AG08395 (cell line): ENCODE measurements at regions not wholly inside any gene's neighbourhood (a gene's known extent, or its start where the extent isn't known, plus 50 kb on each side); places are given as distances from the start of the nearest gene placed in this dataset.
"Not testable (repeated sequence)": the region's sequence is repeated elsewhere in the genome, so short reads cannot be mapped to it uniquely, and the experiment has no call there.

Experiments used
- DNase-seq: peaks from one replicate; pipeline ENCODE4 v3.0.0; 2012; ENCODE audit warnings: mixed read lengths, low spot score

DNA sequence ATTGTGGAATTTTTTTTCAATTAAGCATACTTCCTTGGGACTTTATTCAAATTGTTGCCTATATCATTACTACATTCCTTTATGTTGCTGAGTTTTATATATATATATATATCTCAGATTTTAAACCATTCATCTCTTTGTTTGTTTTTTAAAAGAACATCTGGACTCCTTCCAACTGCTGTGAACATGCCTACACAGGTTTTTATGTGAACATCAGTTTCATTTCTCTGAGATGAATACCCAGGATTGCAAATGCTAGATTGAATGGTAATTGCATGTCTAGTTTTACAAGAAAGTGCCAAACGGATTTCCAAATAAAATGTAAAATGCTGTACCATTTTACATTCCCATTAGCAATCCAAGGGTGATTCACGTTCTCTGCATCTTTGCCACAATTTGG, 1289.3 kb downstream of the HACE1 start:
- no peak for DNase-seq

DNA sequence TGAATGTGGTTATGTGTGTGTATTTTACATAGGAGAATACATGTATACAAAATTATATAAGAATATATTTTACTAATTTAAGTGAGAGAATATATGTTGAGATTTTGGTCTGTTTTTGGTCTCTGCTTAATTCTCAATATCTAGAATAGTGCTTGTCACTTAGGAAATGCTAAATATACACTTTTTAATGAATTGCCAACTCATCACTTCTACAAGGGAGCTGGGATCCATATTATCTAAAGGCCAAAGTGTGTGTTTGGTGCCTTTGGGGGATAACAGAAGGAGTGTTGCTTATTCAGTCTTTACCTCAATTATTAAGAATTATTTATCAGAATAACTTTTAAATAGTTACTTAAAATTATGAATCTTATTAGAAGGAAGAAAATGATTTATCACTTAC, 1304.8 kb downstream of the HACE1 start:
- DNase-seq = no peak

DNA sequence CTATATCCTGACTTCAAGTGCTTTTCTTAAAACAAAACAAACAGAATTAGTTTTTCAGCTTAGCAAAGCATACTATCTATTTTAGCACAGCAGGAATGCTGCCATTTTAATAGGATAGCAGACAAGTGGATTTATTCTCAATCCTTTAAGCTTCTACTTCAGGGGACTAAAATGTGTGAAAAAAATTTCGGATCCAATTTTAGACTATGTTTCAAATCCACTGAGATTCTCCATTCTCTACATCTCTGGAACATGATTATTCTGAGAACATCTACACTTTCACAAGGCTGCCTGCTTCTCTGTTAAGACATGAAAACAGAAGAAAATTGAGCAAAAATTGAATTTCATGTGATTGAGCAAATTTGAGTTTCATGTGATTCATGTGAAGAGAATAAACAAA, 1321.3 kb downstream of the HACE1 start:
- DNase-seq = no peak

DNA sequence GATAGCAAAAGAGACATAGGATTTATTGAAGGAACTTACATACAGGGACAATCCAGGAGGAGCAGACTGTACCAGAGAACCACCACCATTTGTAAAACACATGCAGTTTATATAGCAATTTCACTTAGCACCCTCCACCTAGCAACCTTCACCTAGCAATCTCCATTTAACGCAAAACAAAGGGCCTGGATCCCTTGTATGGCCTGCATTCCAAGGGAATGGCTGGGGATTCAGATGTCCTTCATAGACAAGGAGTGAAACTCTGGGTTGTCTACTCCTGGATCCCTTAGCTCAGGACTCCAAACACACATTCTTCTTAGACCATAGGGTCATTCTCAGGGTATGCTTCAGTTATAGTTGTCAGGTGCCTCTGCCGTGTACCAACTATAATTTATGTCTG, 1324.9 kb downstream of the HACE1 start:
- no peak for DNase-seq

DNA sequence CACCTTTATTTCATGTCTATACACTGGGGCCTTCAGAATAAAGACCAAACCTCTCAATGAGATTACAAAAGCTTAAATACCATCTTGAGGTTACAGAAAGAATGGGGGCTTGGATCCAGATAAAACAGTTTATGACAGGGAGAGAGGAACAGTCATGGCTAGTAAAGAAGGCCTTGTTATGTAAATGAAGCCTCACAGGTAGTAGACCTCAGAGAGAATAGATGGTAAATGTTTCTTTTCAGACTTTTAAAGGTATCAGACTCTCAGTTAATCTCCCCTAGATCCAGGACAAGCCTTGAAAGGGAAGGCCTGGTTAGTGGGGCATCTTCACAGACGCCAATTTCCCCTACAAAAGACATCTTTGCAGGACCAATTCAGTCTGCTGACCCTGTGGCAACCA, 1325.6 kb downstream of the HACE1 start:
- no peak for DNase-seq

DNA sequence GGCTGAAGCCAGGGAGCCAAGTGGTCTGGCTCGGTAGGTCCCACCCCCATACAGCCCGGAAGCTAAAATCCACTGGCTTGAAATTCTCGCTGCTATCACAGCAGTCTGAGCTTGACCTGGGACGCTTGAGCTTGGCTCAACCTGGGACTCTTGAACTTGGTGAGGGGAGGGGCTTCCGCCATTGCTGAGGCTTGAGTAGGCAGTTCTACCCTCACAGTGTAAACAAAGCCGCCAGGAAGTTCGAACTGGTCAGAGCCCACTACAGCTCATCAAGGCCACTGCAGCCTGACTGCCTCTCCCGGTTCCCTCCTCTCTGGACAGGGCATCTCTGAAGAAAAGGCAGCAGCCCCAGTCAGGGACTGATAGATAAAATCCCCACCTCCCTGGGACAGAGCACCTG, 1337.7 kb downstream of the HACE1 start:
- no peak for DNase-seq

DNA sequence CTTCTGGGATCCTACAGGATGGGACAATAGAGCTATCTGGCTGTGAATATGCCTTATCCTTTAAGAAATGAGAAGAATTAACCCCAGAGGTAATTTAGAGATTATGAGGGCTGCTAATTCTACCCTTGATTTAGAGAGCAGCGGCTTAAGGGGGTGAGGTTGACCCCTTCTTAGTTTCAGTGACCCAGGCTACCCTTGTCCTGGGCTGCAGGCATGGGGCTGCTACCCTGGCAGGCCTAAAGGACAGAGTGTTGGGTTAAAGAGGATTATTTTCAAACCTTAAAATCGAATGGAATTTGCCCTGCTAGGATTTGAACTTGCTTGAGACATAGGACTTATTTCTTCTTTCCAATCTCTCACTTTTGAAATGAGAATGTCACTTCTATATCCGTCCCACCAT, 1343.4 kb downstream of the HACE1 start:
- DNase-seq = no peak

DNA sequence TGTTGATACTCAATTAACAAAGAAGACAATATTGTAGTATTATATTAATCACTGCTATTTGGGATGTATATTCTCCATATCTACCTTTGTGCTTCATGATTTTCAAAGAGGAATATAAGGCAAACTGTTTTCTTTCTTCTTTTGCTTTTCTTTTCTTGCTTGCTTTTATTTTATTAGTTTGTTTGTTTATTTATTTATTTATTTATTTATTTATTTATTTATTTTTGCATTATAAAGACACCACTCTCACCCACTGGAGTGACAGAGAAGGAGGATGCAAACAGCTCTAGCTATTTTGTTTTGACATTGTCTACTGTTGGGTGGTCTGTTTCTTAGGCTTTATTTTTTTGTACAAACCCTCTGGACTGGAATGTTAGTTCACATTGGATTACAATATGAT, 1352.7 kb downstream of the HACE1 start:
- no peak for DNase-seq

DNA sequence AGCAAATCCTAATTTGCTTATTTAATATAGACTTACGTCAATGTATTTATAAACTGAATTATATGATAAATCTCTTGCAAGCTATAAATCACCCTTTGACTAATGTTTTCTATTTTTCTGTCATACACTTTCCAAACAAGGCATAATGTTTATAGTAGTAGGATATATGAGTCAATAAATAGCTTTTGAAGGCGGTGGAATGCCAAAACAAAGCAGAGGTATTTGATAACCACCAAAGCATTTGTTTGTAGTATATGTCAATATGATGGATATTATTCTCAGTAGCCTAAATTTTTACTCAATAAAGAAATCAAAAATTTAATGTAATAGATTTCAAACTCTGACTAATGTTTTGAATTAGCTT, 1354.6 kb downstream of the HACE1 start:
- DNase-seq = no peak

DNA sequence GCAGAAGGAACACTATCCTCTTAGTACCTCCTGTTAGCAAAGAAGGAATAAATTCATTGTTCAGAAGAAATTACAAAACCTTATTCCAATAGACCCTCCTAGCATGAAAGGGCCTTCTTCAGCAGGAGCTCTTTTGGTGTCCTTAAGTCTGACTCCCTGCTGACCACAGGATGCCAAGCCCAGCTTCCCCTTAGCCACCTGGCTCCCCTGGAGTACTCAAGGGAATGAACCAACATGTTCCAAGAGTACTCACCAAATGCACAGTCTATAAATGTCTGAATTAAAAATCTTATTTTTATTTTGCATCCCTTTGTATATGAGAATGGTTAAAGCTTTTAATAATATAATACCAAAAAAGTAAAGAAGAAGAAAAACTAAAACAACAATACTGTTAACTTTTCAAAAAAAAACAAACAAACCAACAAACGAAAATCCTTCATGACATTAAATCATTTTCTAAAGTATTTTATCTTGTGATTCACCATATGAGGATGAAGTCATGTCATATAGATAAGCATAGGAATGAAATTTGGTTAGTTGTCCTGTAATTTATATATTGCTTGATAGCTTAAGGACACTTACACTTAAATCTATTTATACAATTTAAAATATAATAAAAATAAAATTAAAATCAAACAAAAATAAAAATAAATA, 1355.1 kb downstream of the HACE1 start:
- no peak for DNase-seq

DNA sequence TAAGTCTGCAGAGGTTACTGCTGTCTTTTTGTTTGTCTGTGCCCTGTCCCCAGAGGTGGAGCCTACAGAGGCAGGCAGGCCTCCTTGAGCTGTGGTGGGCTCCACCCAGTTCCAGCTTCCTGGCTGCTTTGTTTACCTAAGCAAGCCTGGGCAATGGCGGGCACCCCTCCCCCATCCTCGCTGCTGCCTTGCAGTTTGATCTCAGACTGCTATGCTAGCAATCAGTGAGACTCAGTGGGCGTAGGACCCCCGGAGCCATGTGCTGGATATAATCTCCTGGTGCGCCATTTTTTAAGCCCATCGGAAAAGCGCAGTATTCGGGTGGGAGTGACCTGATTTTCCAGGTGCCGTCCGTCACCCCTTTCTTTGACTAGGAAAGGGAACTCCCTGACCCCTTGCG, 1363.1 kb downstream of the HACE1 start:
- not testable (repeated sequence) for DNase-seq

DNA sequence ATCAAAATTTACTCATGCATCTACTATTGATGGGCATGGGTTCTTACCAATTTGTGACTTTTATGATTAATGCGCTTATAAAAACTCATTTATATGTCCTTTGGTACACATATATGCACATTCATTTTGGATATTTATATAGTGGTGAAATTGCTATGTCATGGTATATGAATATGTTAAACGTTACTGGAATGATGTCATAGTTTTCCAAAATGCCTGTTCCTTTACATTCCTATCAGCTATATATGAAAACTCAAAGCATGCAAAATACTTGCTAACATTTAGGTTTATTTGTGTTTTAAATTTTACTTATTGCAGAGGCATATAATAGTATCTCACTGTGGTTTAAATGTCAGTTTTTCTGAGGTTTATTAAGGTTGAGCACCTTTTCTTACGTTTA, 1403.1 kb downstream of the HACE1 start:
- DNase-seq = no peak

DNA sequence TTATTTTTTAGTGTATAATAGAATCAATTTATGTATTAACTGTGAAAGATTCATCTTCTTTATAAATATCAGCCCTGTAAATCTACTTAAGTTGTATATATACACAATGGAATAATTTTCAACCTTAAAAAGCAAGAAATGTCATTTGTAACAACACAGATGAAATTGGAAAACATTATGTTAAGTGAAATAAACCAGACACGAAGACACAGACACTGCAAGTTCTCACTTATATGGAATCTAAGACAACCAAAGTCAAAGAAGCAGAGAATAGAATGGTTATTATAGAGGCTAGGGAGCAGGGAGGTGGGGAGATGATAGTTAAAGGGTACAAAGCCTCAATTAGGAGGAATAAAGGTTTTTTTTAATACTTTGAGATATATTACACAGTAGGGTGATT, 1404.4 kb downstream of the HACE1 start:
- DNase-seq = no peak

DNA sequence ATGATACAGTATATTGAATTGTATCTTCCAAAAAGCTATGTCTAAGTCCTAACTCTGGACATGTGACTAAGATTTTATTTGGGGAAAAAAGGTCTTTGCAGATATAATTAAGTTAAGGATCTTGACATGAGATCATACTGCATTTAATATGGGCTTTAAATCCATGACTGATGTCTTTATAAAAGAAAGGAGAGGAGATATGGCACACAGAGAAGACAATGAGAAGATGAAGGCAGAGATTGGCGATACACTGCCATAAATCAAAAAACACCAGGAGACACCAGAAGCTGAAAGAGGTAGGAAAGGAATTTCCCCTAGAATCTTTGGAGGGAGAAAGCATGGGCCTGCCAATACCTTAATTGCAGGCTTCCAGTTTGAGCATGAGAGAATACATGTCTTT, 1450.2 kb downstream of the HACE1 start:
- DNase-seq = no peak

DNA sequence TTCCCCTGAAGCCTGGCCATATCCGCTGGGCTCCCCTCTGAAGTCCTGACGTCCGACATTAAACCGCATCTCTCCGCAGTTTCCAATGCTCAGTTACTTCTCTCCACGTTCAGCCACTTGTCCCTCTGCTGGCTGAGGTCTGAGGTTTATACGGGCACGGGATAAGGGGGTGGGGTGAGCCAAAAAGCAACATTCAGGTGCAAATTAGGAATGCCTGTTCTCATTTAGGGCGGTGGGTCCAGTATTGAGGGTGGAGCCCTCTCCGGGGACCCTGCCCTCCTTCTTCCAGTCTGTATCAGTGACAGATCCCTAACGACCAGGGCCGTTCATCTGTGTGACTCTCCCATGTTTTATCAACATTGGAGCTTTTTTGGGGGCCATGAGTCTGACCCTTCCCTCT, 1454.4 kb downstream of the HACE1 start:
- no peak for DNase-seq

DNA sequence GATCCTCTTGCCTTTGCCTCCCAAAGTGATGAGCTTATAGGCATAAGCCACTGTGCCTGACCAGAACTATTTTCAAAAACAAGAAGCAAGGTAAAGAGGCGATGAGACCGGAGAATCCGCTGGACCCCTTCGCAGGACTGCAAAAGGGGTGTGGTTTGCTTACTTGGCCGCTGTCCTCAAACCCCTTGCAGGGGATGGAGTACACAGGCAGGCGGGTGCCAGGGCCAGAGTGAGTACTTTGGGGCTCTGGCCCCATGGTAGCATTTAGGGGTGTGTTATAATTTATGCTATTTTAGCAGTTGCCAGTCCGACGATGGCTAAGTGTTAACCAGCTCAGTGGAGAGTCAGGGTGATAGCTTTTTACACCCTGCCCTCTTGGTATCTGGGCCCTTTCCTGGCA, 1454.9 kb downstream of the HACE1 start:
- no peak for DNase-seq

DNA sequence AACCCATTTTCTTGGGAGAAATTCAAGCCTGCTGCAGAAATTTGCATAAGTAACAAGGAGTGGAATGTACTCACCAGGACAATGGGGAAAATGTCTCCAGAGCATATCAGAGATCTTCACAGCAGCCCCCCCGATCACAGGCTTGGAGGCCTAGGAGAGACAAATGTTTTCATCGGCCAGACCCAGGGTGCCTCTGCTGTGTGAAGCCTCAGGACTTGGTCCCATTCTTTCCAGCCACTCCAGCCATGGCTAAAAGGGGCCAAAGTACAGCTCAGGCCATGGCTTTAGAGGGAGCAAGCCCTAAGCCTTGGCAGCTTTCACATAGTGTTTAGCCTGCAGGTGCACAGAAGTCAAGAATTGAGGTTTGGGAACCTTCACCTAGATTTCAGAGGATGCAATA, 1463.0 kb downstream of the HACE1 start:
- no peak for DNase-seq

DNA sequence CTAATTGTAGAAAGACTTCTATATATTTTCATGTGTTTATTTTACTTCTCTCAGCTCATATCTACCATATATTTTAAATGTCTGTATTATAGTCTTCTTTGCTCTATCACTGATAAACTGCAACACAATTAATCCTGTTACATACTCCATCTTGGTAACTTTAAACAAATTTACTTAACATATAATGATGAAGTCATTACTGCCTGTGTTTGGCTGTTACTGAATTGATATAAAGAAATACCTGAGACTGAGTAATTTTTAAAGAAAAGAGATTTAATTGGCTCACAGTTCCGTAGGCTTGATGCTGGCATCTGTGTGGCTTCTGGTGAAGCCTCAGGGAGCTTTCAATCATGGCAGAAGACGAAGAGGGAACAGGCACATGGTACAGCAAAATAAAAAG, 1480.4 kb downstream of the HACE1 start:
- DNase-seq = no peak

DNA sequence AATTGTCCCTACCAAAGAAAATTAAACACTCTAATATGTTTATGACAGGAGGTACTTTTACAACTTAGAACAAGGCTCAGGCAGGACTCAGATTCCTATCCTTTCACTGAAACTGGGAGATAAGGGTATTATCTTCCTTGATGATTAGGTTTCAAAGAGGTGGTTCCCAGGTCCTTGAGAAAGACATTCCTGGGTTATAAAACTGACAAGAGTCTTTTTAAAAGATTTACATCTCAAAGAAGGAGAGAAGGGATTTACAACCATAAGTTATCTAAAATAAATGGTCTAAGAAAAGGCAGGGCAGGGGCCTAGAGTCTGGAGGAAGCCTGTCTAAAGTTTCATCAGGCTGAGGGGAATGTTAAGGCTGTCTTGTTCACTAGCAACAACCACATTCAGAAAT, 1492.5 kb downstream of the HACE1 start:
- no peak for DNase-seq

DNA sequence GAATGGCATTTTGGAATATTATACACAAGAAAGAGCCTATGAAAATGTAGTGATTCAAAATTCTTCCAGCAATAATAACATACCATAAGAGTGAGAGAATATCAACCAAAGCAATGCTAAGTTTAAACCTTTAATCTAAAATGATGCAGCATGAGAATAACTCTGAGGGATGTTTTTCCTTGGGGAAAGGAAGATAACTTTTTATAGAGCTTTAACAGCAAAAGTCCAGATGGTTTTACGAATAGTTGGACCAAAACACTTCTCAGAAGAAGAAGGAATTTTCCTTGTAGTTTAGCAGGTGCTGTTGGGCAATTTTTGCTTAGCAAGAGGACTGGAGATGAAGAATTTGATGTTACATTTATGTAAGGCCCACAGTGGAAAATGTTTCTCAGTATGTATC, 1503.2 kb downstream of the HACE1 start:
- no peak for DNase-seq

DNA sequence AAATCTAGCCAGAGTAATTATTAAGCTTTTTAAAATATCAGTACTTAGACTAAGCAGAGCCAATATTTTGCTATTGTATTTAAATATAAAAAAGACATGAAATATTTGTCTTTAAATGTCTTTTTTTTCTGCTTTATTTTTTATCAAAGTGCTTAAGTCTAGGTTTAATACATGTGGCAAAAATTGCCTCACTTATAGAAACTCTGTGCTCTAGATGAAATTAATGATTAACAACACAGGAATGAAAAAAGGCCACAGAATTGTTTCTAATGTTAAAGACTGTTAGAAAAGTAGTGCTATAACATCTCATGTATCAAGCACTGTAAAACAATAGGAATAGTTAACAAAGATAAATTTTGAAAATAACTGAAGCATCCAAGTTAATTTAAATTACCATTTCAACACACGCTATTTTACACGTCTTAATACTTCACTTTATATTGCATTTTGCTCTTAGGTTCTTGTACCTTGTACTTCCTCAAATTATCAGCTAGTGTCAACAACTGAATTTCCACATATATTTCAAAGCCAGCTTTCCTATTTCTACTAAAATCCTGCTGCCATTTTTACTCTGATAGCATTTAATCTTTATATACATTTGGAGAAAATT, 1515.1 kb downstream of the HACE1 start:
- no peak for DNase-seq

DNA sequence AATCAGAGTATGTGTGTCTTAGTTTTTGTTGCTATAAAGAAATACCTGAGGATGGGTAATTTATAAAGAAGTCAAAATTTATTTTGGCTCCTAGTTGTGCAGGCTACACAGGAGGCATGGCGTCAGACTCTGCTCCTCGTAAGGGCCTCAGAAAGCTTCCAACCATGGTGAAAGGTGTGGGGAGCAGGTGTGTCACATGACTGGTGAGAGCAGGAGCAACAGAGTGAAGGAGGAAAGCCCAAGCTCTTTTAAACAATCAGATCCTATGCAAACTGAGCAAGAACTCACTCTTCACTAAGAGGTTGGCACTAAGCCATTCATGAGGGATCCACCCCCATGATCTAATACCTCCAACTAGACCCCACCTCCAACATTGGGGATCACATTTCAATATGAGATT, 1524.3 kb downstream of the HACE1 start:
- no peak for DNase-seq

DNA sequence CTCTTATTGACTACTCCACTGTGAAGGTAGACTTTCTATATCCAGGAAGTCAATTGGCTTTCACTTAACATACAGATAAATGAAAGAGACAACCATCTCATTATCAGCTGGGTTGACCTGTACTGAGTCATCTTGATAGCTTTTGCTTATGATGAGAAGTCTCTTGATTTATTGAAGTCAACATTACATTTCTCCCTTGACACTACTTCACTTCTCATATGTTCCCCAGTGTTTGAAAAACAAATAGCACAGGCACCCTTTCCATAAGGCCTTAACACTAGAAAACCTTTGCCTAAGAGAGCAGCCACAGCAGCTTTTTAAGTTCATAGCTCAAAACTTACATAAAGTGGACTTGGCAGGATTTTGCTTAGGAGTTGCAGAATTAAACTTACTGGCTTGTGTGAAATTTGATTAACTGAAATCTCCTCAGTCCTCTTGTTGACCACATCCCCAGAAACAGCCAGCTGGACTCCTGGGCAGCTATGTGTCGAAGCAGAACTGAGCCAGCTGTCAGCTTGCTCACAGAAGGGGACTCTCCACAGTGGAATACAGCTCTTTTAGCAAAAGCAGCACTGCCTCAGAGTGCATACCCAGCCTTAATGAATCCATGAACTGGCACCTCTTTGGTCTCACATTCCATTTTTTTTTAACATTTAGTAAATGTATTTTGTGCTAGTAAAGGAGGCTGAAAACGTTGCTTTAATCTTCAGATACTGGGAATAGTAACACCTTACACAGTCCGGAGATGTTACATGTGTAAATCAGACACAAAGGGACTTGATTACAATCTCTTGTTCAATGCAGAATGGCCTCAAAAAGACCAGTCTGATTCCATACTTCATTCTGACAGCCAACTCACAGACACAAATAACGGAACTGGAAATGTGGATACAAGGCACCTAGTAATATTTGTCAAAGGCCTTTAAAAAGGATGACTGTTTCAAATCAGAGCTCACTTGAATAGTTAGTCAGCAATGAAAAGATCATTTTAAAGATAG, 1532.7 kb downstream of the HACE1 start:
- DNase-seq = no peak
